Muscle layer of duodenum (tissue), 2 donors: ENCODE measurements at regions not wholly inside any gene's neighbourhood (a gene's known extent, or its start where the extent isn't known, plus 50 kb on each side); places are given as distances from the start of the nearest gene placed in this dataset.

ENCODE experiments used
- H3K27ac ChIP-seq: one replicate; pipeline ENCODE4 v1.7.0; 2013; ENCODE audit warnings: mild to moderate bottlenecking, low read length
- H3K27me3 ChIP-seq: one replicate; pipeline ENCODE4 v1.7.0; 2013; ENCODE audit warnings: low read depth, mild to moderate bottlenecking, control low read depth, low read length
- H3K36me3 ChIP-seq, 2 donors: one replicate each; pipeline ENCODE4 v1.7.0; 2013; ENCODE audit warnings: low read length in 2 of 2, control low read depth in 1 of 2, mild to moderate bottlenecking in 1 of 2; ENCODE audit not compliant: insufficient read depth in 2 of 2, control insufficient read depth in 1 of 2
- H3K4me1 ChIP-seq, 2 donors: one replicate each; pipeline ENCODE4 v1.7.0; 2013; ENCODE audit warnings: low read length in 2 of 2, mild to moderate bottlenecking in 2 of 2, control low read depth in 1 of 2, moderate library complexity in 1 of 2; ENCODE audit not compliant: insufficient read depth in 2 of 2, control insufficient read depth in 1 of 2
- H3K4me3 ChIP-seq, 2 donors: one replicate each; pipeline ENCODE4 v1.7.0; 2013; ENCODE audit warnings: low read length in 2 of 2, low read depth in 1 of 2, mild to moderate bottlenecking in 1 of 2
- H3K9me3 ChIP-seq, 2 donors: one replicate each; pipeline ENCODE4 v1.7.0; 2013; ENCODE audit warnings: low read length in 2 of 2, control low read depth in 1 of 2, mild to moderate bottlenecking in 1 of 2; ENCODE audit not compliant: control insufficient read depth in 1 of 2
- donor health status: healthy.

DNA sequence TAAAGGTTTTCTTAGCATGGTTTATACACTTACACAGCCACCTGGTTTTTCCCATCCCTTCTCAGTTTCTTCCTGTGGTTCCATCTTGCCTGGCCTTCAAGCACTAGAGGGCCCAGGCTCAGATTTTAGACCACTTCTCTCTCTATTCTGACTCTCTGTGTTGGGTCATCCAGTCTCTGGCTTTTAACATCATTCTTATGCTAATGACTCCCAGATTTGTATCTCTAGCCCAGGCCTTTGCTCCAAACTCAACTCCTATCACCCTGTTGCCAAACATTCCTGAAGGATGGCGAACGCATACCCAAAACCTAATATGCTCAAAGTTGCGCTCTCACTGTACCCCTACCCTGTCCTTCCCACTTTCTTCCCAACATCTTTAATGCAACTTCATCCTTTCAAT lies 135.1 kb downstream of the SPATA19 start:
- H3K27me3 ChIP-seq = no peaks in the 10 kb centered on the region
- no peak overlapping the region for H3K4me3 ChIP-seq
- no peaks in the 10 kb centered on the region for H3K36me3 ChIP-seq
- H3K4me1 ChIP-seq = no peaks in the 10 kb centered on the region
- H3K27ac ChIP-seq = no peak overlapping the region
- no peaks in the 10 kb centered on the region for H3K9me3 ChIP-seq

GRCh38 chr11:133708547-133709051 lies 136.7 kb downstream of the SPATA19 start:
- H3K27ac ChIP-seq = no peak overlapping the region
- H3K27me3 ChIP-seq = no peaks in the 10 kb centered on the region
- no peaks in the 10 kb centered on the region for H3K9me3 ChIP-seq
- H3K4me1 ChIP-seq = no peaks in the 10 kb centered on the region
- no peak overlapping the region for H3K4me3 ChIP-seq
- H3K36me3 ChIP-seq = no peaks in the 10 kb centered on the region

DNA sequence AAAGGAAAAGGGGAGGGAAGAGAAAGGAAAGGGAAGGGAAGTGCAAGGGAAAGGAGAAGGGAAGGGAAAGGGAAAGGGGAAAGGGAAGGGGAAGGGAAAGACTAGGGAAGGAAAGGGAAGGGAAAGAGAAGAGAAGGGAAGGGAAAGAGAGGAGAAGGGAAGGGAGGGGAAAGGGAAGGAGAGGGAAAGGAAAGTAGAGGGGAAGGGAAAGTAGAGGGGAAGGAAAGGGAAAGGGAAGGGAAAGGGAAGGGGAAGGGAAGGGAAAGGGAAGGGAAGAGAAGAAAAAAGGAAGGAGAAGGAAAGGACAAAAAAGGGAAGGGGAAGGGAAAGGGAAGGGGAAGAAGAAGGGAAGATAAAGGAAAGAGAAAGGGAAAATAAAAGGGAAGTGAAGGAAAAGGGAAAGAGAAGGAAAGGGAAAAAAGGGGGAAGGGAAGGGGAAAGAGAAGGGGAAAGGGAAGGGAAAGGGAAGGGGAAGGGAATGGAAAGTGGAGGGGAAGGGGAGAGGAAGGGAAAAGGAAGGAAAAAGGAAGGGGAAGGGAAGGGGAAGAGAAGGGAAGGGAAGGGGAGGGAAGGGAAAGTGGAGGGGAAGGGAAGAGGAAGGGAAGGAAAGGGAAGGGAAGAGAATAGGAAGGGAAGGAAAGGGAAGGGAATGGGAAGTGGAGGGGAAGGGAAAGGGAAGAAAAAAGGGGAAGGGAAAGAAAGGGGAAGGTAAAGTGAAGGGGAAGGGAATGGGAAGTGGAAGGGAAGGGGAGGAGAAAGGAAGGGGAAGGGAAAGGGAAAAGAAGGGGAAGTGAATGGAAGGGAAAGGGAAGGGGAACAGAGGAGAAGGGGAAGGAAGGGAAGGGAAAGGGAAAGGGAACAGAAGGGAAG lies 138.2 kb downstream of the SPATA19 start:
- Histone ChIP-seq H3K27ac (no peak overlapping the region), H3K4me3 (no peak overlapping the region), H3K36me3 (no peaks in the 10 kb centered on the region), H3K9me3 (no peaks in the 10 kb centered on the region), H3K4me1 (no peaks in the 10 kb centered on the region), H3K27me3 (no peaks in the 10 kb centered on the region)

DNA sequence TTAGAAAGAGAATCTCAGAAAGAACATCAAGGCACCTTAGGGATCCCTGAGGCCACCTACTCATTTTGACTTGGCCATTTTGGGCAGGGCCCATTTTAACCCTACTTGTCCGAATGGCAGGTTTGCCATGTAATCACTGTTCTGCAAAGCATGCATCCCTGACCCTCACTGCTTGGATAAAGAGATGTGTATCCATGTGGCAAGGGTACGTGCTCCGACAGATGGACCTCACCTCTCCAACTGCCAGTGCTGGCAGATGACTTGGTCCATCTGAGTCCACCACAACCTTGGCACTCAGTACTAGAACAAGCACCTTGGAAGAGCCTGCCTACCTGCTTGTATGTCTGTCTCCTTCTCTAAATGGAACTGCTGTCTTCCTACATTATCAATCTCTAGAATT lies 139.4 kb downstream of the SPATA19 start:
- no peaks in the 10 kb centered on the region for H3K9me3 ChIP-seq
- H3K4me3 ChIP-seq = no peak overlapping the region
- H3K27me3 ChIP-seq = no peaks in the 10 kb centered on the region
- H3K36me3 ChIP-seq = no peaks in the 10 kb centered on the region
- H3K27ac ChIP-seq = no peak overlapping the region
- no peaks in the 10 kb centered on the region for H3K4me1 ChIP-seq

DNA sequence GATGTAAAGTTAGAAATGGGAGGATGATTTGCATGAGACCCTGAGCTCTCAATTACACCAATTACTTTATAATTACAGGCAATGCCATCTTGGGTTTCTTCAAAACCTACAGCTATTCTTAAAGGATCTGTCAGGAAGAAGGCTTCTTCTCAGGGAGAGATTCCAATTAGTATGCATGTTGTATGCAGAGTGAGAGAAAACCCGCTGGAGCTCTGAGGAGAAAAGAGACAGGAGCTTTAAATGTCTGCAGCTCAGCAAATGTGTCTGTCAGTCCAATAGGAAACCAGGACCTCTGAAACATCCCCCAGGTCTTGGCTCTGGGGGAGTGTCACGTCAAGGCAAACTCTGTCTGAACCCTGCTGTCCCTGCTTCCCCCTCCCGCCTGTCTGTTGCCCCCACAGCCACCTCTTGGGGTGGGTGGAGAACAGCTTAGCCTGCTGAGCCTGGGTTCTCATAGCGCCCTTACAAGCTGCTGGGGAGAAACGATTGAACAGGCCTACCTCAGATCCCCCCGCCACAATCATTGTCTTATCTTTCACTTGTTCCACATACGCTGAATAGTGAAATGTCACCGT lies 140.2 kb downstream of the SPATA19 start:
- H3K36me3 ChIP-seq = no peaks in the 10 kb centered on the region
- H3K4me3 ChIP-seq = no peak overlapping the region
- no peaks in the 10 kb centered on the region for H3K9me3 ChIP-seq
- no peaks in the 10 kb centered on the region for H3K27me3 ChIP-seq
- H3K4me1 ChIP-seq = no peaks in the 10 kb centered on the region
- H3K27ac ChIP-seq = no peak overlapping the region

DNA sequence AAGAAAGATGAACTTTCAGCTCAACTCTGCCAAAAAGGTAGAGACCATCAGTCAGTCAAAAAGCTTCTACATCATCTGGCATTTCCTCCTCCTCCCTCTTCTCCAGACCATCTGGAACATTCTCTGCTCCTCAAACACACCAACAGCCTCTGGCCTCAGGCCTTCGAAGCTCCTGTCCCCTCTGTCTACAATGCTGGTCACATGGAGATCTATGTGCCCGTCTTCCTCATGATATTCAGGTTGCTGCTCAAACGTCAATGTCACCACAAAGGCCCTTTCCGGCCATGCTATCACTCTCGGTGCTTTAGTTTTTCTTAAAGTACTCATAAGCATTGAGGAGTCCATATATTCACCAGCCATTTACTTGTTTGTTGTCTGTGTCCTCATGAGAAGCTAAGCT lies 146.2 kb downstream of the SPATA19 start:
- Histone ChIP-seq H3K4me1 (peaks cover 0 to 7% of the 10 kb centered on the region in 2 donors), H3K36me3 (no peaks in the 10 kb centered on the region), H3K27ac (no peak overlapping the region), H3K27me3 (no peaks in the 10 kb centered on the region), H3K4me3 (no peak overlapping the region), H3K9me3 (no peaks in the 10 kb centered on the region)

- H3K4me3 ChIP-seq = no peak overlapping the region
- no peaks in the 10 kb centered on the region for H3K27me3 ChIP-seq
- H3K36me3 ChIP-seq = no peaks in the 10 kb centered on the region
- no peaks in the 10 kb centered on the region for H3K9me3 ChIP-seq
- no peak overlapping the region for H3K27ac ChIP-seq
- peaks cover 0 to 7% of the 10 kb centered on the region in 2 donors for H3K4me1 ChIP-seq
These were observed 146.7 kb downstream of the SPATA19 start for GRCh38 chr11:133698654-133699053.

GRCh38 chr11:133697603-133698180 lies 147.6 kb downstream of the SPATA19 start:
- Histone ChIP-seq H3K9me3 (no peaks in the 10 kb centered on the region), H3K27me3 (no peaks in the 10 kb centered on the region), H3K36me3 (no peaks in the 10 kb centered on the region), H3K4me3 (no peak overlapping the region), H3K4me1 (peaks cover 0 to 7% of the 10 kb centered on the region in 2 donors), H3K27ac (no peak overlapping the region)

DNA sequence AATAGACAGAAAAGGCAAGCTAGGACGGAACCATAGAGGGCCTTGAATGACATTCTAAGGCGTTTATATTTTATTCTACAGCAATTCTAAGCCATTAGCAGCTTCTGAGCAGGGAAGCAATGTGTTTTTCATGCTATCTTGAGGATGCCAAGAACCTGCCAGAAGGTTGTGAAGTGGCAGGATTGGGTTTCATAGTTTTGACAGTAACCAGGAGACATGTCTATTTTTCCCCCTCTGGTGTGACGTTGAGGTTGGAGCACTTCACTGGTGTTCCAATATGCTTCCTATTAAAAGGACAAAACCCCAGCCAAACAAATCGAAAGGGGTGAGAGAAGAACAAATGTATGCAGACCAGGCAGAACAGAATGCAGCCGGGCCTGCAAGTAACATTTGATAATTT lies 148.2 kb downstream of the SPATA19 start:
- Histone ChIP-seq H3K27me3 (no peaks in the 10 kb centered on the region), H3K9me3 (no peaks in the 10 kb centered on the region), H3K27ac (no peak overlapping the region), H3K36me3 (no peaks in the 10 kb centered on the region), H3K4me1 (peaks cover 0 to 7% of the 10 kb centered on the region in 2 donors), H3K4me3 (no peak overlapping the region)

GRCh38 chr11:133695387-133695786 lies 149.9 kb downstream of the SPATA19 start:
- Histone ChIP-seq H3K27ac (no peak overlapping the region), H3K27me3 (no peaks in the 10 kb centered on the region), H3K4me3 (no peak overlapping the region), H3K9me3 (no peaks in the 10 kb centered on the region), H3K4me1 (peaks cover 0 to 7% of the 10 kb centered on the region in 2 donors), H3K36me3 (no peaks in the 10 kb centered on the region)

GRCh38 chr11:133694701-133695100 lies 150.6 kb downstream of the SPATA19 start:
- Histone ChIP-seq H3K4me3 (no peak overlapping the region), H3K9me3 (no peaks in the 10 kb centered on the region), H3K4me1 (peaks cover 0 to 7% of the 10 kb centered on the region in 2 donors), H3K36me3 (no peaks in the 10 kb centered on the region), H3K27me3 (no peaks in the 10 kb centered on the region), H3K27ac (no peak overlapping the region)
